H4 (cell line): ENCODE measurements at regions not wholly inside any gene's neighbourhood (a gene's known extent, or its start where the extent isn't known, plus 50 kb on each side); places are given as distances from the start of the nearest gene placed in this dataset.
A peak's percentile ranks its signal among the peaks of the same experiment; 100 is the strongest.
"Not testable (repeated sequence)": the region's sequence is repeated elsewhere in the genome, so short reads cannot be mapped to it uniquely, and the experiment has no call there.

Experiments
- DNase-seq: peaks from one replicate; pipeline ENCODE4 v3.0.0-alpha.2; 2015; ENCODE audit warnings: low spot score

GRCh38 chr4:49154308-49155103, 168.4 kb downstream of the CWH43 start:
- DNase-seq = peak; percentile 72

DNA sequence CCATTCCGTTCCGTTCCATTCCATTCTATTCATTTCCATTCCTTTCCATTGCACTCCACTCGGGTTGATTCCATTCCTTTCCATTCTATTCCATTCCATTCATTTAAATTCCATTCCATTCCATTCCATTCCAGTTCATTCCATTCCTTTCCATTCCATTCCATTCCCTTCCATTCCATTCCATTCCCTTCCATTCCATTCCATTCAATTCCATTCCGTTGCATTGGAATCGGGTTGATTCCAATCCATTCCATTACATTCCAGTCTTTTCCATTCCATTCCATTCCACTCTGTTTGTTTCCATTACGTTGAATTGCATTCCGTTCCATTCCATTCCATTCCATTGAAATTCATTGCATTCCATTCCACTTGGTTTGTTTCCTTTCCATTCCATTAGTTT, 169.2 kb downstream of the CWH43 start:
- DNase-seq = not testable (repeated sequence)

DNA sequence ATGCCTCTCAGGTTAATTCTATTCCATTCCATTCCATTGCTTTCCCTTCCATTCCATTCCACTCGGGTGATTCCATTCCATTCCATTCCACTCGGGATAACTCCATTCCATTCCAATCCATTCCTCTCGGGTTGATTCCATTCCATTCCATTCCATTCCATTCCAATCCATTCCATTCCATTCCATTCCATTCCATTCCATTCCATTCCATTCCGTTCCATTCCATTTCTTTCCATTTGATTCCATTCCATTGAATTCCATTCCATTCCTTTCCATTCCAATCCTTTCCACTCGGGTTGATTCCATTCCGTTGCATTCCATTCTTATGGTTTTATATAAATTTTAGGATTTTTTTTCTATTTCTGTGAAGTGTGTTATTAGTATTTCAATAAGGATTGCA, 170.2 kb downstream of the CWH43 start:
- DNase-seq = not testable (repeated sequence)

DNA sequence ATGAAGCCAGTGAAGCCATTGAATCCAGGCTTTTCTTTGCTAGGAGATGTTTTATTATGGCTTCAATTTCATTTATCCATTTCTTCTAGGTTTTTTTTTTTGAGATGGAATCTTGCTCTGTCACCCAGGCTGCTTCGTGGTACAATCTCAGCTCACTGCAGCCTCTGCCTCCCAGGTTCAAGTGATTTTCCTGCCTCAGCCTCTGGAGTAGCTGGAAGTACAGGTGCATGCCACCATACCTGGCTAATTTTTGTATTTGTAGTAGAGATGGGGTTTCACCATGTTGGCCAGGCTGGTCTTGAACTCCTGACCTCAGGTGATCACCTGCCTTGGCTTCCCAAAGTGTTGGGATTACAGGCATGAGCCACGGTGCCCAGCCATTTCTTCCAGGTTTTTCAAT, 171.6 kb downstream of the CWH43 start:
- DNase-seq = not testable (repeated sequence)

- DNase-seq = peak; percentile 90
Observed at GRCh38 chr4:49161111-49161541, 175.1 kb downstream of the CWH43 start.

GRCh38 chr4:49164916-49165315, 178.8 kb downstream of the CWH43 start:
- not testable (repeated sequence) for DNase-seq

DNA sequence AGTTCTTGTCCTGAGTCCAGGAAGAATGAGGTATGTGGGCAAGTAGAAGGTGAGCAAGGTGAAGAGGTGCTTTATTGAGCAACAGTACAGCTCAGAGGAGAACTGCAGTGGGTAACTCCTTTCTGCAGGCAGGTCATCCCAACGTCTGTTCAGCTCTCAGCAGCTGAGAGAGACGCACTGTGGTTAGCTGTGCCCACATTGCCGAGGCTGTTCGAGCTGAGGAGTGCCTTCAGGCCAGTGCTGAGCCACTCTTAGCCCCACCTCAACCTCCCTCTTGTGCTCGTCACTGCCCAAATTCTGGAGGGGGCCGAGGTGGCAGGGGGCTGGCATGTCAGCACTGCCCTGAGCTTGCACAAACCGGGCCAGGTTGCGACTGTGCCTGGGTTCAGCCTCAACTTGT, 191.8 kb downstream of the CWH43 start:
- DNase-seq = not testable (repeated sequence)

GRCh38 chr4:49181088-49181487, 195.0 kb downstream of the CWH43 start:
- not testable (repeated sequence) for DNase-seq

GRCh38 chr4:49211396-49212194, 225.5 kb downstream of the CWH43 start:
- not testable (repeated sequence) for DNase-seq

DNA sequence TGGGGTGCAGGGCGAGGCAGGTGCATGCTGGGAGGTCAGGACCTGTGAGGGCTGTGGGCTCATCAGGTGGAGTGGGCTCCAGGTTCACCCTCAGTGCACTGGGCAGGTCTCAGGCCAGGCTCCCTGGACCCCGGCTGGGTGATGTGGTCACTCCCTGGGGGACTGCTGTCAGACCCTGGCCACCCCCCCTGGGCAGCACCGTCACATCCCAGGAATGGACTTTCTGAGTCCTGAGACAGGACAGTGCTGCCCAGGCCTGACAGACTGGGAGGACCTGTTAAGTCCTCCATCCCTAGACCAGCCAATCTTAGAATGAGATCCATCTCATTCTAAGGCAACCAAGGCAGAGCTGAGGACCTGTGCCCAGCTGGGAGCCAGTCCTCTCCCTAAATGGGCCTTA, 227.2 kb downstream of the CWH43 start:
- DNase-seq = not testable (repeated sequence)

- not testable (repeated sequence) for DNase-seq
Observed at GRCh38 chr4:49213750-49214149, 227.7 kb downstream of the CWH43 start.

GRCh38 chr4:49214453-49215081, 228.5 kb downstream of the CWH43 start:
- DNase-seq = not testable (repeated sequence)

GRCh38 chr4:49215082-49215479, 229.0 kb downstream of the CWH43 start:
- peak; percentile 13 for DNase-seq

DNA sequence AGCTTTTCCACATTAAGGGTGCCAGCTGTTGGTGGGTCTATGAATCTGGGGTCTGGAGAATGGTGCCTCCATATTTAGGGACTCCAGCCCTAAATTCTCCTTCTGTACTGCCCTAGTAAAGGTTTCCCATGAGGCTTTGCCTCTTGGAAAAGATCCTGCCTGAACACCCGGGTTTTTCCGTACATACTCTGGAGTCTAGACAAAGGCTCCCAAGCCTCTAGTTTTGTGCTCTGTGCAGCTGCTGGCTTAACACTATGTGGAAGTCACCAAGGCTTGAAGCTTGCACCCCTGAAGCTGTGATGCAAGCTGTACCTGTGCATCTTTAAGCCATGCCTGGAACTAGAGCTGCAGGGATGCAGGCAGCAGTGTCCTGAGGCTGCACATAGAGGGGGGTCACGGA, 230.5 kb downstream of the CWH43 start:
- not testable (repeated sequence) for DNase-seq

DNA sequence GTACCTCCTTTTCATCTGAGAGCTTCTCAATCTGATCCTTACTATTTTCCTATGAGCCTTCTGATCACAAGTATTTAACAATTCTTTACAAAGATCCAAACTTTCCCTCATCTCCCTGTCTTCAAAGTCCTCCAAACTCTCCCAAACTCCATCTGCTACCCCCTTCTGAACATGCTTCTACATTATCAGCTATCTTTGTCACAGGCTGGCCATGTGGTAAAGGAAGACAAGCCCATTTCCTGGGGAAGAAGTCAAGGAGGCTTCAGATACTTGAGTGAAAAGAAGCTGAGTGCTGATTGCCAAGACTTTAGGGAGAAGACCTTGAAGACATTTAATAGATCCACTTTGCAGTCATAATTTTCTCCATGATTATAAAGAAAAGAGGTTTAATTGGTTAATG, 231.4 kb downstream of the CWH43 start:
- no peak for DNase-seq

- DNase-seq = not testable (repeated sequence)
Observed at GRCh38 chr4:49218094-49218493, 232.0 kb downstream of the CWH43 start.

- not testable (repeated sequence) for DNase-seq
Observed at GRCh38 chr4:49218931-49219330, 232.9 kb downstream of the CWH43 start.

GRCh38 chr4:49219489-49220225, 233.6 kb downstream of the CWH43 start:
- DNase-seq = peak; percentile 11

GRCh38 chr4:49221209-49221608, 235.1 kb downstream of the CWH43 start:
- no peak for DNase-seq

GRCh38 chr4:49222810-49223209, 236.7 kb downstream of the CWH43 start:
- not testable (repeated sequence) for DNase-seq

- not testable (repeated sequence) for DNase-seq
Observed at GRCh38 chr4:49226216-49226866, 240.3 kb downstream of the CWH43 start.
